Natural killer cell (primary cell): ENCODE measurements at regions not wholly inside any gene's neighbourhood (a gene's known extent, or its start where the extent isn't known, plus 50 kb on each side); places are given as distances from the start of the nearest gene placed in this dataset.

ENCODE experiments used
- ATAC-seq, 3 donors: fragments of 150-1000 bp in 2 of 3; fragments of 200-7000 bp in 1 of 3; cut with Tn5 transposase; 1 replicate in 1 of 3; 2 replicates in 2 of 3; pipeline ENCODE4 v1.10.0; 2021; ENCODE audit warnings: mild to moderate bottlenecking in 2 of 3, moderate library complexity in 2 of 3
- DNase-seq, 2 donors: peaks; one replicate each; pipeline versions ENCODE4 v3.0.0 to v3.0.0-alpha.2; 2013 to 2021; ENCODE audit warnings: mixed read lengths in 1 of 2
- H3K27ac ChIP-seq: one replicate; pipeline ENCODE4 v1.5.1; 2013; ENCODE audit warnings: mild to moderate bottlenecking, low read length
- H3K27me3 ChIP-seq: one replicate; pipeline ENCODE4 v1.6.1; 2013; ENCODE audit warnings: low read length; ENCODE audit not compliant: control insufficient read depth, insufficient read depth
- H3K36me3 ChIP-seq: one replicate; pipeline ENCODE4 v1.6.1; 2013; ENCODE audit warnings: low read length; ENCODE audit not compliant: control insufficient read depth, insufficient read depth
- H3K4me1 ChIP-seq: one replicate; pipeline ENCODE4 v1.6.1; 2013; ENCODE audit warnings: low read length; ENCODE audit not compliant: control insufficient read depth, insufficient read depth
- H3K4me3 ChIP-seq: one replicate; pipeline ENCODE4 v1.5.1; 2013; ENCODE audit warnings: low read length
- H3K9me3 ChIP-seq: one replicate; pipeline ENCODE4 v1.6.1; 2013; ENCODE audit warnings: low read length; ENCODE audit not compliant: control insufficient read depth, insufficient read depth
- H3K27ac Mint-ChIP-seq, 2 donors: one replicate each; pipeline ENCODE4 v1.8.0; 2022; ENCODE audit warnings: mild to moderate bottlenecking in 2 of 2, mixed read lengths in 2 of 2, moderate library complexity in 1 of 2
- H3K27me3 Mint-ChIP-seq, 2 donors: one replicate each; pipeline ENCODE4 v1.8.0; 2022; ENCODE audit warnings: low read depth in 2 of 2, mixed read lengths in 2 of 2
- H3K36me3 Mint-ChIP-seq: one replicate; pipeline ENCODE4 v1.8.0; 2022; ENCODE audit warnings: mixed read lengths
- H3K4me1 Mint-ChIP-seq, 2 donors: one replicate each; pipeline ENCODE4 v1.8.0; 2022; ENCODE audit warnings: mixed read lengths in 2 of 2
- H3K4me3 Mint-ChIP-seq: one replicate; pipeline ENCODE4 v1.8.0; 2022; ENCODE audit warnings: mild to moderate bottlenecking, moderate library complexity, mixed read lengths
- H3K9me3 Mint-ChIP-seq, 2 donors: one replicate each; pipeline ENCODE4 v1.8.0; 2022; ENCODE audit warnings: mixed read lengths in 2 of 2
- WGBS: methylation state at CpG from one replicate; pipeline ENCODE4 v1.1.7; 2013; ENCODE audit warnings: missing lambda C conversion rate; ENCODE audit not compliant: insufficient coverage; 5-methylcytosine and 5-hydroxymethylcytosine counted together
- intact Hi-C: fragments of 100-400 bp; cut with micrococcal nuclease; formaldehyde crosslinking; loops from one replicate; pipeline ENCODE4 v1.14.2; 2022
- TF ChIP-seq, protein P1 (sequence below): fragments of 200-600 bp; IDR thresholded peaks from one replicate; pipeline ENCODE4 v1.8.0; 2022; ENCODE audit warnings: antibody characterized with exemption

DNA sequence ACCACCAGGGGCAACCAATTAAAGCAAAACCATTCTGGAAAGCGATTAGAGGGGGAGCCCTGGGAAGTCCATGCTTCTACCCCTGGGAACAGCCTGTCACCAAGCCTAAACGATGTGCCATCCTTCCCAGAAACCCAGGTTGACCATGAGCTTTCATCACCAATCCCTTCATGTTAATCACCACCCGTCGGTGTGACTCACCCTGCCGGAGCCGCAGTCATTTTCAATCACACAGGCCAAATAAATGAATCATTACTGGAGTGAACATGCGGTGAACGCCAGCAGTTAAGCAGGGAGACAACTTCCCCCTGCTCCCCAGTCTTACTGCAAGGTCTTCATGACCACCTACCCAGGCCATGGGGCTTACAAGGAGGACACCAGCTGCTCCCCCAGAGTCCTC lies 308.8 kb downstream of the AJAP1 start:
- TF ChIP-seq, protein P1, sequence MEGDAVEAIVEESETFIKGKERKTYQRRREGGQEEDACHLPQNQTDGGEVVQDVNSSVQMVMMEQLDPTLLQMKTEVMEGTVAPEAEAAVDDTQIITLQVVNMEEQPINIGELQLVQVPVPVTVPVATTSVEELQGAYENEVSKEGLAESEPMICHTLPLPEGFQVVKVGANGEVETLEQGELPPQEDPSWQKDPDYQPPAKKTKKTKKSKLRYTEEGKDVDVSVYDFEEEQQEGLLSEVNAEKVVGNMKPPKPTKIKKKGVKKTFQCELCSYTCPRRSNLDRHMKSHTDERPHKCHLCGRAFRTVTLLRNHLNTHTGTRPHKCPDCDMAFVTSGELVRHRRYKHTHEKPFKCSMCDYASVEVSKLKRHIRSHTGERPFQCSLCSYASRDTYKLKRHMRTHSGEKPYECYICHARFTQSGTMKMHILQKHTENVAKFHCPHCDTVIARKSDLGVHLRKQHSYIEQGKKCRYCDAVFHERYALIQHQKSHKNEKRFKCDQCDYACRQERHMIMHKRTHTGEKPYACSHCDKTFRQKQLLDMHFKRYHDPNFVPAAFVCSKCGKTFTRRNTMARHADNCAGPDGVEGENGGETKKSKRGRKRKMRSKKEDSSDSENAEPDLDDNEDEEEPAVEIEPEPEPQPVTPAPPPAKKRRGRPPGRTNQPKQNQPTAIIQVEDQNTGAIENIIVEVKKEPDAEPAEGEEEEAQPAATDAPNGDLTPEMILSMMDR = no peak
- Histone ChIP-seq H3K4me3 (no peak overlapping the region), H3K4me1 (no peaks in the 10 kb centered on the region), H3K36me3 (no peaks in the 10 kb centered on the region), H3K9me3 (no peaks in the 10 kb centered on the region), H3K27me3 (no peaks in the 10 kb centered on the region), H3K27ac (no peak overlapping the region)
- H3K9me3 Mint-ChIP-seq = no peaks in the 10 kb centered on the region
- H3K4me1 Mint-ChIP-seq = no peaks in the 10 kb centered on the region
- 88% methylated on average over 8 of the region's 8 CpGs for WGBS
- DNase-seq (no peak), ATAC-seq (no peak)
- peaks cover 0 to 7% of the 10 kb centered on the region in 2 donors for H3K27me3 Mint-ChIP-seq
- no peak overlapping the region for H3K27ac Mint-ChIP-seq
- H3K36me3 Mint-ChIP-seq = no peaks in the 10 kb centered on the region
- intact Hi-C loops = no loop called here
- no peak overlapping the region for H3K4me3 Mint-ChIP-seq

DNA sequence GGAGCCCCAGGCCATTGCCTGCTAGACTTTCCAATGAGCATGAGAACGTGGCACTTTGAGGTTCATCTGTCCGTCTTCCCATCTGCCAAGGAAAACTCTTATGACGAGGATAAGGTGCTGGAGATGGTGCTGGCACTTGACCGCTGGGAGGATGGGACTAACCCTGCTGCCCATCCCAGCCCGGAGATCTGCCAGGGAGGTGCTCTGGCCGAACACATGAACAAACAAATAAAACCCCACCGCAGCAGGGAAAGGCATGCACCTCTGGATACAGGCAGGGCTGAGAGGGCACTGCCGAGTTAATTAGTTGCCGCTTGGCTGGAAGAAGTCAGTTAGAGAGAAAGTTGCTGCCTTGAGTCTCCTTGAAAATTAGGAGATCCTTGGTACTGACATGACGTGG lies 308.4 kb downstream of the AJAP1 start:
- no peak overlapping the region for H3K27ac ChIP-seq
- WGBS = 80% methylated on average over 10 of the region's 10 CpGs
- TF ChIP-seq, protein P1 = no peak
- Mint-ChIP-seq H3K9me3 (no peaks in the 10 kb centered on the region), H3K4me3 (no peak overlapping the region), H3K4me1 (no peaks in the 10 kb centered on the region), H3K36me3 (no peaks in the 10 kb centered on the region), H3K27me3 (peaks cover 0 to 7% of the 10 kb centered on the region in 2 donors), H3K27ac (no peak overlapping the region)
- H3K4me3 ChIP-seq = no peak overlapping the region
- H3K4me1 ChIP-seq = no peaks in the 10 kb centered on the region
- H3K27me3 ChIP-seq = no peaks in the 10 kb centered on the region
- no peak for DNase-seq
- no peaks in the 10 kb centered on the region for H3K36me3 ChIP-seq
- intact Hi-C loops = no loop called here
- no peaks in the 10 kb centered on the region for H3K9me3 ChIP-seq
- ATAC-seq = no peak

DNA sequence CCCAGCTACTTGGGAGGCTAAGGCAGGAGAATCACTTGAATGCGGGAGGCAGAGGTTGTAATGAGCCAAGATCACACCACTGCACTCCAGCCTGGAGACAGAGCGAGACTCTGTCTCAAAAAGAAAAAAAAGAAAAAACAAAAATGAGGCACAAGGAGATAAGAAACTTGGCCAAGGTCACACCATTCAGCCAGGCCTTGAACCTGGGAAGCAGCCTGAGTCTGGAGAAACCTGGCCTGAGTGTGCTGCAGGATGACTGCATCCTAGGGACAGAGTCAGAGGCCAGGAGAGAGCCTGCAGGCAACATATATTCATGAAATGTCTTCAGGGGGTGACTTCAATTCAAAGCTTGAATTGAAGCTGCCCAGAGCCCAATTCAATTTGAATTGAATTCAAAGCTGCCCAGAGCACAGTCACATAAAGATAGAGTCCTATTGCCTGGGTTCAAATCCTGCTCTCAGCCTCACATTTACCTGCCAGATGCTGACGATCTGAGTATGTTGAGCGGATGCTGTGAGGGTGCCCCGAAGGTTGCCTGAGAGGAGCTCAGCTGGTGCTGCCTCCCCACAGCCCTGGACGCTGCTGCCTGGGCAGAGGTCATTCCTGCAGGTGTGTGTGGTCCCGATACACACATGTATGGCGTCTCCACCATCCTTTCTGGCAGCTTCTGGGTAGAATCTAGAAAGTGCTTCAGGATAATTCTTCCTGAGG lies 307.7 kb downstream of the AJAP1 start:
- DNase-seq (no peak), ATAC-seq (no peak)
- Mint-ChIP-seq H3K27me3 (peaks cover 0 to 7% of the 10 kb centered on the region in 2 donors), H3K4me3 (no peak overlapping the region), H3K9me3 (no peaks in the 10 kb centered on the region), H3K27ac (no peak overlapping the region), H3K4me1 (no peaks in the 10 kb centered on the region), H3K36me3 (no peaks in the 10 kb centered on the region)
- no peak overlapping the region for H3K4me3 ChIP-seq
- H3K36me3 ChIP-seq = no peaks in the 10 kb centered on the region
- no peaks in the 10 kb centered on the region for H3K27me3 ChIP-seq
- intact Hi-C loops = no loop called here
- TF ChIP-seq, protein P1 = no peak
- no peaks in the 10 kb centered on the region for H3K9me3 ChIP-seq
- 85% methylated on average over 8 of the region's 8 CpGs for WGBS
- H3K4me1 ChIP-seq = no peaks in the 10 kb centered on the region
- no peak overlapping the region for H3K27ac ChIP-seq
